NB4 (cell line): ENCODE measurements at regions not wholly inside any gene's neighbourhood (a gene's known extent, or its start where the extent isn't known, plus 50 kb on each side); places are given as distances from the start of the nearest gene placed in this dataset.

Experiments
- CTCF ChIP-seq: IDR thresholded peaks from one replicate; pipeline ENCODE4 v1.5.1; 2012; ENCODE audit warnings: low read depth, low read length
- POLR2A ChIP-seq: IDR thresholded peaks from 2 replicates; pipeline ENCODE4 v1.6.1; 2011; ENCODE audit warnings: mild to moderate bottlenecking; ENCODE audit not compliant: insufficient read length; ENCODE audit errors: extremely low read depth

DNA sequence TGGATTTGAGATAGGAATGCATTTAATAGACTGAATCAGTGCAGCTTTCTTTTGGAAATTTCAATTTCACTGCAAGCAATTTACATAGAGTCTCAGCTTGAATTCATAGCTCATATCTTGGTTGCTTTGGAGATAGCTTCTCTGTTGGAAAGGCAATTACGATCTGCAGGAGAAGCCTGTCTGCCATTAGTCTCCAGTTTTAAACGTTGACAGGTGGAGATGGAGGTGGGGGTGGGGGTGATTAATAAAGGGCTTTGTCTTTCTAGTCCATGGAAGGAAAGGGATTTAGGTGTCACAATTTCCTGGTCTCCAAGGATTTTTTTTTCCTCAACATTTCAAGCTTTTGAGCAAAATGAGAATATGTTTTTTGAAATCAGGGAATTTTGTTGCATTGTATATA is 184.7 kb downstream of the CARTPT start:
- TF ChIP-seq CTCF, result no peak
- no peak for TF ChIP-seq POLR2A
